ENCODE measurements at regions not wholly inside any gene's neighbourhood (a gene's known extent, or its start where the extent isn't known, plus 50 kb on each side); places are given as distances from the start of the nearest gene placed in this dataset.

GRCh38 chr15:93196135-93196670, 107.2 kb upstream of the RGMA start:
- CTCF ChIA-PET: interaction anchor here (0.6 to 2.2 kb wide), 4 partner anchors 15 to 166 kb away, joined by 3 to 5 read pairs (median 4); no protein-coding TSS in a partner anchor
- TF ChIP-seq EMX1 (CRISPR knock-in tag; IDR thresholded peaks at IDR 0.05): no peak
- no peak for TF ChIP-seq FOXK1 (CRISPR knock-in tag; IDR thresholded peaks at IDR 0.05)
- TF ChIP-seq, protein P1, sequence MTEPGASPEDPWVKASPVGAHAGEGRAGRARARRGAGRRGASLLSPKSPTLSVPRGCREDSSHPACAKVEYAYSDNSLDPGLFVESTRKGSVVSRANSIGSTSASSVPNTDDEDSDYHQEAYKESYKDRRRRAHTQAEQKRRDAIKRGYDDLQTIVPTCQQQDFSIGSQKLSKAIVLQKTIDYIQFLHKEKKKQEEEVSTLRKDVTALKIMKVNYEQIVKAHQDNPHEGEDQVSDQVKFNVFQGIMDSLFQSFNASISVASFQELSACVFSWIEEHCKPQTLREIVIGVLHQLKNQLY (CRISPR knock-in tag; IDR thresholded peaks at IDR 0.05): no peak
- TF ChIP-seq NR3C1 (CRISPR knock-in tag; conservative IDR thresholded peaks at IDR 0.05; ENCODE audit: low read depth): no peak
- no peak for TF ChIP-seq ATF1 (CRISPR knock-in tag; IDR thresholded peaks at IDR 0.05)
- no peak for TF ChIP-seq ZNF263 (CRISPR knock-in tag; IDR thresholded peaks at IDR 0.05; ENCODE audit: low read depth)
- TF ChIP-seq ELF4 (CRISPR knock-in tag; IDR thresholded peaks at IDR 0.05; ENCODE audit: low read depth): no peak
- no peak for TF ChIP-seq ZNF219 (CRISPR knock-in tag; IDR thresholded peaks at IDR 0.05; ENCODE audit: borderline replicate concordance)
- TF ChIP-seq TP53 (CRISPR knock-in tag; IDR thresholded peaks at IDR 0.05): no peak
- TF ChIP-seq, protein P2, sequence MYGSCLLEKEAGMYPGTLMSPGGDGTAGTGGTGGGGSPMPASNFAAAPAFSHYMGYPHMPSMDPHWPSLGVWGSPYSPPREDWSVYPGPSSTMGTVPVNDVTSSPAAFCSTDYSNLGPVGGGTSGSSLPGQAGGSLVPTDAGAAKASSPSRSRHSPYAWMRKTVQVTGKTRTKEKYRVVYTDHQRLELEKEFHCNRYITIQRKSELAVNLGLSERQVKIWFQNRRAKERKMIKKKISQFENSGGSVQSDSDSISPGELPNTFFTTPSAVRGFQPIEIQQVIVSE (CRISPR knock-in tag; IDR thresholded peaks at IDR 0.05; ENCODE audit: borderline replicate concordance): no peak
- no peak for TF ChIP-seq ESRRA (CRISPR knock-in tag; IDR thresholded peaks at IDR 0.05; ENCODE audit: borderline replicate concordance)
- no peak for TF ChIP-seq SOX15 (CRISPR knock-in tag; IDR thresholded peaks at IDR 0.05)
- TF ChIP-seq, protein P3, sequence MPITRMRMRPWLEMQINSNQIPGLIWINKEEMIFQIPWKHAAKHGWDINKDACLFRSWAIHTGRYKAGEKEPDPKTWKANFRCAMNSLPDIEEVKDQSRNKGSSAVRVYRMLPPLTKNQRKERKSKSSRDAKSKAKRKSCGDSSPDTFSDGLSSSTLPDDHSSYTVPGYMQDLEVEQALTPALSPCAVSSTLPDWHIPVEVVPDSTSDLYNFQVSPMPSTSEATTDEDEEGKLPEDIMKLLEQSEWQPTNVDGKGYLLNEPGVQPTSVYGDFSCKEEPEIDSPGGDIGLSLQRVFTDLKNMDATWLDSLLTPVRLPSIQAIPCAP (CRISPR knock-in tag; IDR thresholded peaks at IDR 0.05): no peak
- TF ChIP-seq ZNF396 (CRISPR knock-in tag; IDR thresholded peaks at IDR 0.05; ENCODE audit: borderline replicate concordance): no peak
- no peak for TF ChIP-seq CBFB (CRISPR knock-in tag; IDR thresholded peaks at IDR 0.05; ENCODE audit: low read depth)
- no peak for TF ChIP-seq ETV6 (CRISPR knock-in tag; IDR thresholded peaks at IDR 0.05)
- TF ChIP-seq, protein P4, sequence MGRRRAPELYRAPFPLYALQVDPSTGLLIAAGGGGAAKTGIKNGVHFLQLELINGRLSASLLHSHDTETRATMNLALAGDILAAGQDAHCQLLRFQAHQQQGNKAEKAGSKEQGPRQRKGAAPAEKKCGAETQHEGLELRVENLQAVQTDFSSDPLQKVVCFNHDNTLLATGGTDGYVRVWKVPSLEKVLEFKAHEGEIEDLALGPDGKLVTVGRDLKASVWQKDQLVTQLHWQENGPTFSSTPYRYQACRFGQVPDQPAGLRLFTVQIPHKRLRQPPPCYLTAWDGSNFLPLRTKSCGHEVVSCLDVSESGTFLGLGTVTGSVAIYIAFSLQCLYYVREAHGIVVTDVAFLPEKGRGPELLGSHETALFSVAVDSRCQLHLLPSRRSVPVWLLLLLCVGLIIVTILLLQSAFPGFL (CRISPR knock-in tag; IDR thresholded peaks at IDR 0.05; ENCODE audit: borderline replicate concordance): no peak
- no peak for TF ChIP-seq FOXP4 (CRISPR knock-in tag; IDR thresholded peaks at IDR 0.05)
- no peak for TF ChIP-seq TEAD4 (CRISPR knock-in tag; IDR thresholded peaks at IDR 0.05)
- no peak for DNase-seq (ENCODE audit: low spot score)
- no peak for ATAC-seq
- H3K9me3 Mint-ChIP-seq: peaks cover 15% of the 10 kb centered on the region
- H3K4me1 Mint-ChIP-seq: peaks cover 32% of the 10 kb centered on the region
- H3K36me3 Mint-ChIP-seq: peaks cover 3% of the 10 kb centered on the region
- H3K27ac Mint-ChIP-seq: no peak overlapping the region
- no peak overlapping the region for H3K4me3 Mint-ChIP-seq
- H3K27me3 Mint-ChIP-seq (ENCODE audit: low read depth): peaks cover 37% of the 10 kb centered on the region
- POLR2A ChIA-PET: no interaction called here

DNA sequence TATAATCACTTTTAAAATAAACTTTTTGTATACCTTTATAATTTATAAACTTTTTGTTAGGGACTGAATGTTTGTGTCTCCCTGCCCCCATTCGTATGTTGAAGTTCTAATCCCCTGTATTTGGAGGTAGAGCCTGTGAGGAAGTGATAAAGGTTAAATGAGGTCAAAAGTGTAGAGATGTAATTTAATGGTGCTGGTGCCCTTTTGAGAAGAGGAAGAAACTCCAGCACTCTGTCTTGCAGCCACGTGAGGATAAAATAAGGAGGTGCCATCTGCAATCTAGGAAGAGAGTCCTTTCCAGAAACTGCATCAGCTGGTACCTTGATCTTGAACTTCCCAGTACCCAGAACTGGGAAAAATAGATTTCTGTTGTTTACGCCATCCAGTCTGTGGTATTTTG, 106.1 kb upstream of the RGMA start:
- ChIA-PET CTCF (interaction anchor here (1.2 kb wide), 1 partner anchor 107 kb away, joined by 3 read pairs; no protein-coding TSS in a partner anchor), POLR2A (no interaction called here)
- Mint-ChIP-seq H3K27me3 (ENCODE audit: low read depth) (peaks cover 39% of the 10 kb centered on the region), H3K4me3 (no peak overlapping the region), H3K4me1 (peaks cover 30% of the 10 kb centered on the region), H3K27ac (no peak overlapping the region), H3K36me3 (peaks cover 3% of the 10 kb centered on the region), H3K9me3 (peaks cover 15% of the 10 kb centered on the region)
- no peak for DNase-seq (ENCODE audit: low spot score)
- TF ChIP-seq ZNF532 (CRISPR knock-in tag; IDR thresholded peaks at IDR 0.05; ENCODE audit: borderline replicate concordance): no peak
- TF ChIP-seq, protein P5, sequence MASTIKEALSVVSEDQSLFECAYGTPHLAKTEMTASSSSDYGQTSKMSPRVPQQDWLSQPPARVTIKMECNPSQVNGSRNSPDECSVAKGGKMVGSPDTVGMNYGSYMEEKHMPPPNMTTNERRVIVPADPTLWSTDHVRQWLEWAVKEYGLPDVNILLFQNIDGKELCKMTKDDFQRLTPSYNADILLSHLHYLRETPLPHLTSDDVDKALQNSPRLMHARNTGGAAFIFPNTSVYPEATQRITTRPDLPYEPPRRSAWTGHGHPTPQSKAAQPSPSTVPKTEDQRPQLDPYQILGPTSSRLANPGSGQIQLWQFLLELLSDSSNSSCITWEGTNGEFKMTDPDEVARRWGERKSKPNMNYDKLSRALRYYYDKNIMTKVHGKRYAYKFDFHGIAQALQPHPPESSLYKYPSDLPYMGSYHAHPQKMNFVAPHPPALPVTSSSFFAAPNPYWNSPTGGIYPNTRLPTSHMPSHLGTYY (CRISPR knock-in tag; IDR thresholded peaks at IDR 0.05): no peak
- ATAC-seq: no peak
